Chondrocyte (in vitro differentiated cells): ENCODE measurements at regions not wholly inside any gene's neighbourhood (a gene's known extent, or its start where the extent isn't known, plus 50 kb on each side); places are given as distances from the start of the nearest gene placed in this dataset.

ENCODE experiments used
- DNase-seq: peaks from one replicate; pipeline ENCODE4 v3.0.0; 2021; ENCODE audit warnings: mixed read lengths, low spot score
- H3K27ac Mint-ChIP-seq: one replicate; pipeline ENCODE4 v1.8.0; 2021; ENCODE audit warnings: mild to moderate bottlenecking, moderate library complexity, mixed read lengths; ENCODE audit not compliant: unreplicated experiment
- H3K27me3 Mint-ChIP-seq: 2 replicates; pipeline ENCODE4 v1.8.0; 2021; ENCODE audit warnings: low read depth, mixed read lengths
- H3K36me3 Mint-ChIP-seq: 2 replicates; pipeline ENCODE4 v1.8.0; 2021; ENCODE audit warnings: low read depth, mixed read lengths
- H3K4me1 Mint-ChIP-seq: 2 replicates; pipeline ENCODE4 v1.8.0; 2021; ENCODE audit warnings: low read depth, mild to moderate bottlenecking, mixed read lengths
- H3K4me3 Mint-ChIP-seq: one replicate; pipeline ENCODE4 v1.8.0; 2021; ENCODE audit warnings: mild to moderate bottlenecking, moderate library complexity, mixed read lengths; ENCODE audit not compliant: unreplicated experiment
- H3K9me3 Mint-ChIP-seq: 2 replicates; pipeline ENCODE4 v1.8.0; 2021; ENCODE audit warnings: low read depth, mixed read lengths
- TF ChIP-seq, protein P1 (sequence below): fragments of 200-600 bp; sonication (generic); IDR thresholded peaks from 2 replicates; pipeline ENCODE4 v1.5.0; 2021; ENCODE audit warnings: antibody characterized with exemption, mild to moderate bottlenecking, moderate library complexity

DNA sequence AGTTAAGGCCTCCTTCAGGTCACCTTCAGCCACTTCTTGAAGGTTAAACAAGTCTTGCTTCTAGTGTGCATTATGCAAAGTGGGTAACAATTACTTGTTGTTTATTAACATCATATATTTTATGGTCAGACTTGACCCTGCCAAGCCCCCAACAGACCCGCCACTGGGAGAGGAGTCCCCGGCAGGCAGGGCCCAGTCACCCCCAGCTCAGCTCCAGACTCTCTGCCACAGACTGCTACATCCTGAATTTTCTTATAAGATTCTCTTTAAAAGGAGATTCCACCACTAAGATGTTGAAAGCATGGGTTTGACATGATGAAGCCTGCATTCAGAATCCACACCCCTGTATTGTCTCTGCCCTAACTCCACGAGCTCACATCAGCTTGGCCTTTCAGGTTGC, 174.3 kb upstream of the ARL4C start:
- Mint-ChIP-seq H3K27me3 (no peaks in the 10 kb centered on the region), H3K9me3 (peaks cover 8% of the 10 kb centered on the region), H3K4me1 (peaks cover 17% of the 10 kb centered on the region), H3K36me3 (peaks cover 3% of the 10 kb centered on the region), H3K27ac (no peak overlapping the region), H3K4me3 (no peak overlapping the region)
- TF ChIP-seq, protein P1, sequence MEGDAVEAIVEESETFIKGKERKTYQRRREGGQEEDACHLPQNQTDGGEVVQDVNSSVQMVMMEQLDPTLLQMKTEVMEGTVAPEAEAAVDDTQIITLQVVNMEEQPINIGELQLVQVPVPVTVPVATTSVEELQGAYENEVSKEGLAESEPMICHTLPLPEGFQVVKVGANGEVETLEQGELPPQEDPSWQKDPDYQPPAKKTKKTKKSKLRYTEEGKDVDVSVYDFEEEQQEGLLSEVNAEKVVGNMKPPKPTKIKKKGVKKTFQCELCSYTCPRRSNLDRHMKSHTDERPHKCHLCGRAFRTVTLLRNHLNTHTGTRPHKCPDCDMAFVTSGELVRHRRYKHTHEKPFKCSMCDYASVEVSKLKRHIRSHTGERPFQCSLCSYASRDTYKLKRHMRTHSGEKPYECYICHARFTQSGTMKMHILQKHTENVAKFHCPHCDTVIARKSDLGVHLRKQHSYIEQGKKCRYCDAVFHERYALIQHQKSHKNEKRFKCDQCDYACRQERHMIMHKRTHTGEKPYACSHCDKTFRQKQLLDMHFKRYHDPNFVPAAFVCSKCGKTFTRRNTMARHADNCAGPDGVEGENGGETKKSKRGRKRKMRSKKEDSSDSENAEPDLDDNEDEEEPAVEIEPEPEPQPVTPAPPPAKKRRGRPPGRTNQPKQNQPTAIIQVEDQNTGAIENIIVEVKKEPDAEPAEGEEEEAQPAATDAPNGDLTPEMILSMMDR, result no peak
- no peak for DNase-seq

DNA sequence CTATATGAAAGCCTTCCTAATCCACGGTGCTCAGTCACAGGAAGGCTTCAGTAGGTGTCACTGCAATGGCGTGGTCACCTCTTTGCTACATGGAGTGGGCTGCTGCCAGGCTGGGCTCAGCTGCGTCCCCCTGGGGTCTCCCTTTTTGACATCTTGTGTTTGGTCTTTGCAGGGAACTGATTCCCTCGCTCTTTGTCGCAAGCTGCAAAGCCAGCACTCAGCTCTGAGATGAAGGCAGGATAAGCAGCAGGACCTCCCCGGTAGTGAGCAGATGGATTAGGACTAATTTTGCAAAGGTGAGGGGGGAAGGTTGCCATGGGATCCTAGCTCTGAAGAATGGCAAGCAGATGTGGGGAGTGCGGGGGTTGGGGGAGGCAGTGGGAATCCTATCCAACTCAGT, 173.9 kb upstream of the ARL4C start:
- TF ChIP-seq, protein P1, result no peak
- Mint-ChIP-seq H3K4me3 (no peak overlapping the region), H3K27ac (no peak overlapping the region), H3K36me3 (peaks cover 3% of the 10 kb centered on the region), H3K4me1 (peaks cover 17% of the 10 kb centered on the region), H3K27me3 (no peaks in the 10 kb centered on the region), H3K9me3 (peaks cover 8% of the 10 kb centered on the region)
- DNase-seq, result no peak

DNA sequence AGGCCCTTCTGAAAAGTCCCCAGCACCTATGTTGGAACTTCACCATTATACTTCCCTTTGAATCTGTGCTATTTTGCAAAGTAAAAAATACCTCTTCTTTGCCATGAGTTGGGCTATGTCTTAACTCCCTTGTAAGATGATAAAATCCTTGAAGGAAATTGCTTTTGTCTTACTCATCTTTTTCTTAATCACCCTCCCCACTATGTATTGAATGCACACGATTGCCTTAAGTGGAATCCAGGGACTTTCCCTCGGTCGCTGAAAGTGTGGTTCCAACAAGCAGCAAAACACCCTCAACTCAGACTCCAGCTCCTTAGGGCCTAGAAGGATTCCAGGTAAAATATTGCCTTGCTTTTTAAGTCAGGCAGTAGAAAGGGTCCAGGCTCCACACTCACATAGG, 173.2 kb upstream of the ARL4C start:
- no peaks in the 10 kb centered on the region for H3K27me3 Mint-ChIP-seq
- H3K36me3 Mint-ChIP-seq, result peaks cover 3% of the 10 kb centered on the region
- H3K27ac Mint-ChIP-seq, result no peak overlapping the region
- no peak for DNase-seq
- TF ChIP-seq, protein P1, result no peak
- H3K4me1 Mint-ChIP-seq, result peaks cover 15% of the 10 kb centered on the region
- peaks cover 8% of the 10 kb centered on the region for H3K9me3 Mint-ChIP-seq
- no peak overlapping the region for H3K4me3 Mint-ChIP-seq

DNA sequence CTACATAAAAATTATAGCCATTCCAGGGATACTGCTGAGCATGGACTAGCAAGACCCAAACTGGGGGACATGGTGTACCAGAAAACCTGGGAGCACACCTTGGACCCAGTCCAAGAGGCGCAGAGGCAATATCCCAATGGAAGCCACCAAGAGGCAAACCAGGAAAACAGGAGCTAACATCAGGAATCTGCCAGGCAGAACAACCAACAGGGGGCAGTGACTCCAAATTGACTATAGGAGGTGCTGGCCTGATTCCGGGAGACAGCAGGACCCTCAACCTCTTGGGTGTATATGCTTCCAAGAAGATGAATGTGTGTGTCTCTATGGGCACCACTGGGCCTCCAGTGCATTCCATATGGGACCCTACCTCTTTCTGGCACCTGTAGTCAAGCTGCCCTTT, 172.7 kb upstream of the ARL4C start:
- no peak for DNase-seq

DNA sequence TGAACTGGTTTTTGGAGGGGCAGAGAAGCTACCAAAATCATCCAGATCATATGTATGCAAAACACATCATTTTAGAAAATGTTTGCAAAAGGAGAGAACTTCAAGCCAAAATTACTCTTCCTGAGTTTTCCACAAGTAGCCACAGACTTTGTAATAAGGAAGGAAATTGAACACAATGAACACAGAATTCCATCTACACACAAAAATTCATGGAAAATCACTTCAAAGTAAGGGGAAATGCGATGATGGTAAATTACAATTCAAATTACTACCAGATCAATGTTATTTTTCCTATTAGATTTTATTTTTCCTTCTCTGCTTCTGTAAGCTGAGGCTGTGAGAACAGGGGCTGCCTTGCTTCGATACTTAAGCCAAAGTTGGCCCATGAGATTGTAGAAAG, 172.1 kb upstream of the ARL4C start:
- no peak overlapping the region for H3K27ac Mint-ChIP-seq
- peaks cover 5% of the 10 kb centered on the region for H3K4me1 Mint-ChIP-seq
- no peak overlapping the region for H3K4me3 Mint-ChIP-seq
- TF ChIP-seq, protein P1, result no peak
- H3K27me3 Mint-ChIP-seq, result no peaks in the 10 kb centered on the region
- peaks cover 9% of the 10 kb centered on the region for H3K9me3 Mint-ChIP-seq
- no peak for DNase-seq
- peaks cover 3% of the 10 kb centered on the region for H3K36me3 Mint-ChIP-seq

More for the DNA sequence above, 172.7 kb upstream of the ARL4C start:
- Mint-ChIP-seq H3K27me3 (no peaks in the 10 kb centered on the region), H3K9me3 (peaks cover 8% of the 10 kb centered on the region), H3K4me1 (peaks cover 11% of the 10 kb centered on the region), H3K36me3 (peaks cover 3% of the 10 kb centered on the region), H3K27ac (no peak overlapping the region), H3K4me3 (no peak overlapping the region)
- TF ChIP-seq, protein P1, result peak; percentile 38
